ENCODE measurements at regions not wholly inside any gene's neighbourhood (a gene's known extent, or its start where the extent isn't known, plus 50 kb on each side); places are given as distances from the start of the nearest gene placed in this dataset.
"Not testable (repeated sequence)": the region's sequence is repeated elsewhere in the genome, so short reads cannot be mapped to it uniquely, and the experiment has no call there.

DNA sequence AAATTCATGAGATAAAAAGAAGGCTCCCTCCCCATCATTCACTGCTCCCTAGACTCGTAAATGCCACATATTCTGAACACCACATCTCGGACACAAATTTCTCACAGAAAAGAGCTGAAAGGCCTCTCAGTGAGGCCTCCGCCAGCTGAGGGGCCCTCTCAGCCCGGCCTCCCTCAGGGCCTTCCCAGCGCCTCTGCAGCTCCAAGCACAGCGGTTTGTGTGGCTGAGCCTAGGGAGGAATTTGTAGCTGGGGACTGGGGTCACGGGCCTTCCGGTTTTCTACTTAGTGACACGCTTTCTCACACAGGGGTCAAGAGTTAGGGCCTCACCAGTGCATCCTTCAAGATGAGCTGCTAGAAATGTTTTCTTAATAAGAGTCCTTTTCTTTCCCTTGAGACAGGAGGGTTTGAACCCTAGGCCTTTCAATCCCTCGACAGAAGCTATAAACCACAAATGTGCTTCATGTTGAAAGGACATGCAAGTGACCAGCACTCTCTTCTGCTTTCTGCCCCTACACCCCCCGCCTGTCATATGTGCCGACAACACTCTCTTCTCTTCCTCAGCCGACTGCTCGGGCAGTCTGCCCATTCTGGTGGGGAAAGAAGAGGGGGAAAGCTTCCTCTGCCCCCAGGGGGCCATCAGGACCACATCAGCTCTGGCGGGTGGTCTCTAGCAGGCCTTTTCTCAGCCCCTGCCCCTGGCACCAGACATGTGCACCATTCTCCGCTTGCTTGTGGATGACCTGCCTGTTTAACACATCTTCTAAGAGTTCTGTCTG is 104.9 kb downstream of the CHIC2 start:
- DNase-seq: no peak

DNA sequence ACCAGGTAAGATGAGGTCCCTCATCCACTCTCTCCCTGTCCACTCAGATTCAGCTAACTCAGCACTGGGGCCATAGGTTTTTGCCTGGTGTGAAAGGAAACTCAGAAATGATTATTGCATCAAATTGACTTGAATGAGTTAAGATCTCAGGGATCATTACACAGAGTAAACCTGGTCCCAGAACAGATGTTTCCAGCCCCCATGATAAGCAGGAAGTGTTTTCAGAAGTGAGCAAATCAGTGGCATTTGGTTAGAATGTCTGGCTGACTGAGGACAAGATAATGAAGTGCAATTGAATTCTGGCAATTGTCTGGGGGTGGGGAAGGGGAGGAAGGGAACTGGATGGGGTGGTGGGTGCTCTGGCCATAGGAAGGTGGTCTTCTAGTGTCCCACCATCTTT is 108.0 kb downstream of the CHIC2 start:
- DNase-seq: no peak

DNA sequence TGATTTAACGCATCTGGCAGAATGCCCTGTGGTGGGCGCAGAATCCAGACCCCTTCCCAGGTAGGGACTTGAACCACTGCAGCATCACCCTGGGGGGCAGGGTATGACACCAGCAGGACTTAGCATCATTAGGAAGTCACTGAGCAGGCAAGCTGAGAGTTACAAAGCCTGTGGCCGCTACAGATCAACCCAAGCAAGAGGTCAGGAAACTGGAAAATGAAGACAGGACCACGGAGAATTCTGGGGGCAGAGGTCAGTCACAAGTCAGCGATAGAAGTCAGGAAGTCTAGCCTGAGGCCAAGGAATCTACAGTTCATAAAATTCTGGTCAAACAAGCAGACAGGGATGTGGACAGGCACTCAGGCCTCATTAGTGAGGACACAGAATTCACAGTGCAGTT is 108.4 kb downstream of the CHIC2 start:
- no peak for DNase-seq

DNA sequence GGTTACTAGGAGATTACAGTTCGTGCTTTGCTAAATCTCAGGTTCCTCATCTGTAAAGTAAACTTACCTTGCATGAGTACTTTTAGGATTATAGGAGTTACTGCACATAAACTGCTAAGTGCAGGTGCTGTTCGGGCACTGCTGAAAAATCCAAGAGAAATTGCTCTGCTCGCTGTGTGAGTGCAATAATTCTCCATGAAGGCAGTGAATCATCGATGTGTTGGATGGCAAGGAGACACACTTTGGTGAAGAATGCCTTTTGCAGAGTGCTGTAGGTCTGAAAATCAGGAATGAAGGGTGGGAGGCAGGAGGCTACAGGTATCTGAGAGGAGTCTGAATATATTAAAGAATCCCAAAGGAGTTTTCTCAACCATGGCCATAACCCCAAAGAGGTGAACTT is 113.0 kb downstream of the CHIC2 start:
- DNase-seq: no peak

DNA sequence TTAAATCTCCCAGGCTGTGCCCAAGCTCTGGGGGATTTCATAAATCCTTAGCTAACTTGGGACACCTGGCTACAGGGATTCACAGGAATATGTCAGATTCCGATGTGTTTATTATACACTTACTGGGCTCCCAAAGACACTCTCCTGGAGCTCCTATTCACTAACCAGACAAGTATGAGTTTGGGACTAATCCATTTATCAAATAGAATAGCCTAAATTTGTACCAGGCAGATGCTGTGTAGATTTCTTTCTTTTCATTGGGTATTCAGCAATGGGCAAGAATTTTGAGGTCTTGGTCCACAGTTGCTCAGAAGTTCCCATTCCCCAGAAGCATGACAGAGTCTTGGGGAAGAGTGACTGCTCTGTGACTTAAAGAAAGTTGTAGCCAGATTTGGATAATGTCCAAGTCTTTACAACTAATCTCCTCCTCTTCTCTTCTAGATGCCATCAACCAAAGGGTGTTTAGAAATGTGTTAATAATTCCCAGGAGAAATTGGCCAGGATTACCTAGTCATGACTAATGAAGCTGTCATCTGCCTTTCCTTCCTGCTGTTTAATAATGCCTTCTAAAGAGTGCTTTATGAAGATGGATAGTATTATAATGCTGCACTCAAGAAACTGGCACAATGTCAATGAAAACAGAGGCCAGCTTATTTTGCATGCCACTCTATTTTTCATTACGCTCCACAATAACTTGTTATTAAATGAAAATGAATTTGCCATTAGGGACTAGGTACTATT is 120.9 kb downstream of the CHIC2 start:
- DNase-seq: peak; percentile 11

DNA sequence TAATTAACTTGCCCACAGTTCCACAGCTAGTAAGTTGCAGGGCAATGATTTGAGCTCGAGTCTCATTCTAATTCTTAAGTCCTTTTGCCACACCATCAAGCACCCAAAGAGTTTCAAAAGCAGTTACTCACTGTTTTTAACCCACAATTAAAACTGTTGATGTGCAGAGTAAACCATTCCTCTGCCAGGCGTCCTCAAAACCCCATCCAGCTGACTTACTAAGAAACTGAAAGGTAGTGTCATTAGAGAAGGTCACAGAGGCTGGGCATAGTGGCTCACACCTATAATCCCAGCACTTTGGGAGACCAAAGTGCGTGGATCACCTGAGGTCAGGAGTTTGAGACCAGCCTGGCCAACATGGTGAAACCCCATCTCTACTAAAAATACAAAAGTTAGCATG is 121.7 kb downstream of the CHIC2 start:
- no peak for DNase-seq

DNA sequence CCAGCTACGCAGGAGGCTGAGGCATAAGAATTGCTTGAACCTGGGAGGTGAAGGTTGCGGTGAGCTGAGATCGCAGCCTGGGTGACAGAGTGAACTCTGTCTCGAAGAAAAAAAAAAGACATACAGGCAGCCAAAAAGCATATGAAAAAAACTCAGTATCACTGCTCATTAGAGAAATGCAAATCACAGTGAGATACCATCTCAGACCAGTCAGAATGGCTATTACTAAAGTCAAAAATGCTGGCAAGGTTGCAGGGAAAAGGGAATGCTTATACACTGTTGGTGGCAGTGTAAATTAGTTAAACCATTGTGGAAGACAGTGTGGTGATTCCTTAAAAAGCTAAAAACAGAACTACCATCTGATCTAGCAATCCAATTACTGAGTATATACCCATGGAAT is 123.1 kb downstream of the CHIC2 start:
- no peak for DNase-seq

DNA sequence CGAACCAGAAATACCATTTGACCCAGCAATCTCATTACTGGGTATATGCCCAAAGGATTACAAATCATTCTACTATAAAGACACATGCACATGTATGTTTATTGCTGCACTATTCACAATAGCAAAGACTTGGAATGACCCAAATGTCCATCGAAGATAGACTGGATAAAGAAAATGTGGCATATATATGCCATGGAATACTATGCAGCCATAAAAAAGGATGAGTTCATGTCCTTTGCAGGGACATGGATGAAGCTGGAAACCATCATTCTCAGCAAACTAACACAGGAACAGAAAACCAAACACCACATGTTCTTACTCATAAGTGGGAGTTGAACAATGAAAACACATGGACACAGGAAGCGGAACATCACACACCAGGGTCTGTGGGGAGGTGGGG is 124.5 kb downstream of the CHIC2 start:
- DNase-seq: not testable (repeated sequence)

DNA sequence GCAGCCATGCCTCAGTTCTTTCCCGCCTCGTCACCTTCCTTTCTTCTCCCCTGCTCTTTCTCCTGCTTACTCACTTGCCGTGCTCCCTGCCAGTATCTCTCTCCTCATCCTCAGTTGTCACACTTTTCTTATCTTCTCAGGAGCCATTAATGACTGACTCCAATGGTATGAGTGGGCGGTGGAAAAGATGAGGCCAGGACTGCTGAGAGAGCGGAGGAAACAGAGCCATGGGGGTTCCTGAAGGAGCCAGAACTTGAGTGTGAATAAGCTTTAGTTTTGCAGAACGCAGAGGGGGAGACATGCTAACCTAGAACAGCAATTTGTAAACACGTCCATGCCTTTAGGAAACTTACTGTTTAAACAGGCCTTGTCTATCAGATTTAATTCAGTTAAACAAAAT is 126.5 kb downstream of the CHIC2 start:
- DNase-seq: no peak

DNA sequence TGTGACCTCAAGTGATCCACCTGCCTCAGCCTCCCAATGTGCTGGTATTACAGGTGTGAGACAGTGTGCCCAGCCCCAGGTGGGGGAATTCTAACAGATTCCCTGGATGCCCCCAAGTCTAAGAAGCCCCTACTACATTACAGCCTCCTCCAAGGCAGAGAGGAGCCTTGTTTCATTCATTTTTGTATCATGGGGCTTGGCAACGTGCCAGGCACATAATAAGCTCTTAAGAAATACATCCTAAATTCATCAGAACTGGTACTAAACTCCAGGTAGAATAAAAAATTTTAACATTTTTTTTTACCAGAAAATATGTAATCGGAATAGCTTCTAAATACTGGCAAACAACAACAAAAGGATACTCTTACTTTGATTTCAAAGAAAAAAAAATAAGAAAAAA is 127.1 kb downstream of the CHIC2 start:
- no peak for DNase-seq

DNA sequence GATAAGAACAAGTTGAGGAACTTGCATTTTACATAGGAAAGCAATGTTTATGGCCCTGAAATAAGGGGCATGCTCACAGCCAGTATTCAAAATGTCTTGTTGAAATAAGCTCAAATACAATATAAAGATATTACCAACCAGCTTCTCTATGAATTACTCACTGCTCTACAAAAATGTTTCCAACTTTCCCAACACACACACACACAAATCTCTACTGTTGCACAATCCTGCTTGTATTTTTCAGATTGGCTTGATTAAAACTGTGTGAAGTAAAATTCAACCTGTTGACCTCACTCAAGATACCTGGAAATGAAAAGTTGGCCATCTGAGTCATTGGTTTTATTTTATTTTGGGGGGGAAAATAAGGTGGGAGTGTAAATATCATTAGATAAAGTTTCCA is 128.6 kb downstream of the CHIC2 start:
- DNase-seq: no peak

DNA sequence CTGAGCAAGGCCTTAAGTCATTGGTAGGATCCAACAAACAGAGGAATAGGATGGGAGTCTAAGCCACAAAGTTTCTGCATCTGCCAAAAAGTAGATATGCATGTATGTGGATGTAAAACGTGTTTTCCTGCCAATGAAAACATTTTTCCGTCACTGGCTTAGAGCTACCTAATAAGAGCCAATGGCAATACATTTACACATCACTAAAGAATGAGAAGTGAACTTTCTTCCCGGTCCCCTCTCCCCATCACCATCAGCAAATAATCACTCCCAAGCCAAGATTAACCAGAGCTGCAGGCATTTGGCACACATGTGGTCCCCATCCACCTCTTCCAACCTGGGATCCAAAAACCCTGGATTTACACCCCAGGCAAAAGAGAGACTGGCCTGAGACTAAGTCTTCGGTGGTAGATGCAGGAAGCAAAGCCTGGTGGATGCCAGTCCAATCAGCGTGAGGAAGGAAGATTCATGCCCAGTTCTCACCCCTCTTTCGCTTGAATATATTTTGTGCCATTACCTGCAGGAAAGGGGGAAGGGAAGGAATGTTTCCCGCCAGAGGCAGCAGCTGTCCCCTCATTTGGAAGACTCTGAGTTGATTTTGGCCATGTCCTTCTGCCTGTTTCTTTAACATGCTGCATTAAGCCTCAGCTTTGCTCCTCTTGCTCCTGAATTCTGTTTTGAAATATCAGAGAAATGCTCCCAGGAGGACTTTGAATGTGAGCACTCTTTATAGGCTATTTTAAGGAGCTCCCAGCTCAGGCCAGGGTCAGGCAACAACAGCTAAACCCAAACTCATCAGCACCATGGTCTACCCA is 131.4 kb downstream of the CHIC2 start:
- DNase-seq: no peak

DNA sequence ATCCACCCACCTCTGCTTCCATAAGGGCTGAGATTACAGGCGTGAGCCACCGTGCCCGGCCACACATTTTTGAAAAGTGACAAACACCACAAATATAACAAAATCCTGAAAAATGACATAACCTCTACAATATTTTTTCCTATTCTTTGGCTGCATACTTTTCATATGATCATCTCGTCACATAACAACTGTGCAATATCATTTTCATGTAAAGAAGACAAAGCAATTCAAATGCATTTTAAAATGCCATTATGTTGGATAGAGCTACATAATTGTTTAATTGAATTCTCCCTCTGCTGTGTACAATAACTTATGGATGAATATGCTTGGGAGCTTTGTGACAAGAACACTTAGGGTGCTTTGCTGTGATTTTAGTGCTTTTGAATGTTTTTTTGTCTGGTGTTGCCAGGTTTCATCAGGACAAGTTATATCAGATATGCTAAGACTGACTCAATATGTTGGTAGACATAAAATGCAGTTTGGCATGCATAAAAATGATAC is 132.9 kb downstream of the CHIC2 start:
- DNase-seq: no peak

DNA sequence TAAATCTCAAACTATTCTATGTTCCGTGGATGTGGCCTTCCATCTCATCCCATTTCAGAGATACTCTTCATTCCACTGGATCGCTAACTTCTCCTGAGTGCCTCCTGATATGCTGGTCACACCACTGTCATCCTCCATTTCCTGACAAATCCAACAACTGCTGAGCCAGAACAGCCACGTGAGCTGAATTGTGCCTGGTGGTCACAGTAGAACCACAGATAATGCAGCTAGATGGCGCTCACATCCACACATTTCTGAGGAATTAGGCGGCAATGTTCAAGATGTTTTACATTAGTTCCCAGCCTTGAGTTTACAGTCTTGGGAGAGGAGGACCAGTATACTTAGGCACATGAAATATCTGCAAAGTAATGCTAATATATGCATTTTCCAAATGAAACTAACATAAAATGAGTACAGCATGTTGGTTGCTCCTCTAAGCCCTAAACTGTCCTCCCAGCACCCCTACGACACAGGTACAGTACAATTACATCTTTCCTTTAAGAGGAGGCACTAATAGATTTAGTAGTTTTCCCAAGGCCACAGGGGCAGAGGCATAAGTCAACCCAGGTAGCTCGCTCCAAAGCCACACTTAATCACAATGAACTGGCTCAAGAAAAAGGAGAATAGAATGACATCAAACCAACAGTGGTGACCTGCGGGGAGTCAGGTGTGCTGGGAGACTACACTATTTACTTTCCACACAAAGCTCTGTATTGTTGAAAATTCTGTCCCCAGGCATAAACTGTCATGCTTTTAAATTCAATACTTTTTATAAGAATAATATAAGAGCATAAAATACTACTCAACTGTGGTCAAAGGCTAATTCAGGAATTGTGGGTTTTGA is 134.2 kb downstream of the CHIC2 start:
- DNase-seq: peak; percentile 49

DNA sequence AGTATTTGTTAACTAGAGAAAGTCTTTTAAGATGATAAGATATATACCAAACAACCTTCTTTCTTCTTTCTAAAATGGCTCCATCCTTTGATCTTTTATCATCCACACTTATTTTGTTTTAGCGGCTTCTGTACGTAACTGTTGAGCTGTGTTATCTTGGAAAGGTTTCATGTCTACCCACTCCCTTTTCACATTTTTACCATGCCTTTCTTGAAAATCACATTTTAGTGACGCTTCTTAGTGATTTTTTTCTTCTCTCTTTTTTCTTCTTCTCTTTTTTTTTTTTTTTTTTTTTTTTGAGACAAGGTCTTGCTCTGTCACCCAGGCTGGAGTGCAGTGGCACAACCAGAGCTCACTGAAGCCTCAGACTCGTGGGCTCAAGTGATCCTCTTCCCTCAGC is 135.1 kb downstream of the CHIC2 start:
- no peak for DNase-seq

DNA sequence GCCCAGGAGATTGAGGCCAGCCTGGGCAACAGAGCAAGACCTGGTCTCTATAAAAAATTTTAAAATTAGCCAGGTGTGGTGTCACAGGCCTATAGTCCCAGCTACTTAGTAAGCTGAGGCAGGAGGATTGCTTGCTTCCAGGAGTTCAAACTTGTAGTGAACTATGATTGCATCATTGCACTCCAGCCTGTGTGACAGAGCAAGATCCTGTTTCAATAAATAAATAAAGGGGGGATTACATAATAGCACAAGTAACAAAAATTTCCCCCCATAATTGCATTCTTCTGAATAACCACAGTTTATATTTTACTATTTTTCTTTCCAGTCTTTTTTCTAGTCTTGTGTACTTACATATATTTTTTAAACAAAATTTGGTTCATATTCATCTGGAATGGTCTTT is 135.6 kb downstream of the CHIC2 start:
- DNase-seq: no peak

DNA sequence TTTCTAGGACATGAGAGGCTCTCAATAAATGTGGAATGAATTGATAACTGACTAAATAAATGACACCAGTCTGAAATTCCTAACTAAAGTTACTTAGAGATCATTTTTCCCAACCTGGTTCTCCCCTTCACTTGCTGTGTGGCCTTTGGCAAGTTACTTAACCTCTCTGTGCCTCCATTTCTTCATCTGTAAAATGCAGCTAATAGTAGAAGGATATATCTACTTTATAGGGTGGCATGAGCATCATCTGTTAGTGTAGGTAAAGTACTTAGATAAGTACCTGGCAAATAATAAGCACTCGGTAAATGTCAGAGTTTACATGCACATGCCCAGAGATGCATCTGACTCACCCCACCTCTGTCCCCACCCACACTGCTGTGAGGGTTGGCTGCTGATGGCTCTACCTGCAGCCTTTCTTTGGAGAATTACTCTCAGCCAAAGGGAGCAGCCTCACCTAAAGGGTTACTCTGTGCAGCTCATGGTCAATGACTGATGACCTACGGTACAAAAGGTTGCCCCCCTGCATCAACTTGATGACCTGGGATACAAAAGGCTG is 139.3 kb downstream of the CHIC2 start:
- DNase-seq: no peak

DNA sequence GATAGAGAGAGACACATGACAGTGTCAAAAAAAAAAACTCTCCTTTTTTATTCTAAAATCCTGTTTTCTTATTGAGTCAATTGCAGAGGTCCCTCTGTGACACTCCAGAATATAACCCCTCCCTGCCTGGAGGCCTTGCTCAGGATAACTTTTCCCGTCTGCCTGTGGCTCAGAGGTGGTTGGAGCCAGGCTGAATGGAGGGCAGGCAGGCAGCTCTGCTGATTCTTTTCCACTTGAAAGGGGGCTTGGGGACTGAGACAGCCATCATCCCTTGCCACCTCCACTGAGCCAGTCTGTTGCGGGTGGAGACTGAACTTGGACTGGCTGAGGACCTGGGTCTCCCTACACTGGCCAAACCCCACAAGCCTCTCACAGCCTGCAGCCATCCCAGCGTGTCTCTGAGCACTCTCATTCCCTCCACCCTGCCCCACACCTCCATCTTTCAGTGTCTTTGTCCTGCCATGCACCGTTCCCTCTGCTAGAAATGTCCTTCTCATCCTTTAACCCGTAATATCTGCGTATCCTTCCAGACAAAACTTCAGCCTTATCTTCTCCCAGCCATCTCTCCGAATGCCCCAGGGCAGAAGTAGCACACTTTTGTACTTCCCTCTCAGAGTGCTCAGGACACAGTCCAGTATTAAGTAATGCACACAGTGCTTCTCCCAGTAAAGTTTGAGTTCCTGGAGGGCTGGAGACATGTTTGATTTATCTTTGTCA is 139.9 kb downstream of the CHIC2 start:
- no peak for DNase-seq

DNA sequence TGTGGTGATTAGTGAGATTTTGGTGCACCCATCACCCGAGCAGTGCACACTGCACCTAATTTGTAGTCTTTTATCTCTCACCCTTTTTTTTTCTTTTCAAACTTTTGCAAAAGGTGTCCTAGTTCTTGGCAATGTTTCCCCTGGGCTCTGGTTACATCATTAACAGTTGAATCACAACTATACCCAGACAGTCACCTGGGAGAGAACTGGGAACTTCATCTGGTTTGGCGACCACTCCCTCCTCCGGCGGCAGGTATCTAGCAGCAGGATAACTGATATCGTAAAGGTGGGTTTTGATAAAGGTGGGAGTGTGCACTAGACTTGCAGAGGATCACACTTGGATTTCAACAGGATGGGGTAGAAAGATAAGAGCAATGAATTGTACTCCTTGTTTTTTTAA is 140.5 kb downstream of the CHIC2 start:
- DNase-seq: peak; percentile 2

DNA sequence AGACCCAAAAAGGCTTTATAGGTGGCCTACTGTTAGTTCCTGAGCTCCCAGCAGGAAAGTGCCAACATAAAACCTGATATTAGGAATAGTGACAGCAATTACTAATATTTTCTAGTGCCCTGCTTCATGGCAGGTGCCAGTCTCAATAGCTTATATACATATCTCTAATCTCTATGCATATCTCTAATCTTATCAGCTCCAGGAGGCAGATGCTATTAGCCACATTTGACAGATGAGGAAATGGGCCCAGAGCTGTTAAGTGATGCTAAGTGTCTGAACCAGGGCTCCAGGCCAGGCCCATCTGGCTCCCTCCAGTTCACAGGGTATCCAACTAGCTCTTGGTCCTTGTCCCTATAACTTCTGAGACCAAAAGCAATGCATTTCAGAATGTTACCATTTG is 142.5 kb downstream of the CHIC2 start:
- DNase-seq: no peak

DNA sequence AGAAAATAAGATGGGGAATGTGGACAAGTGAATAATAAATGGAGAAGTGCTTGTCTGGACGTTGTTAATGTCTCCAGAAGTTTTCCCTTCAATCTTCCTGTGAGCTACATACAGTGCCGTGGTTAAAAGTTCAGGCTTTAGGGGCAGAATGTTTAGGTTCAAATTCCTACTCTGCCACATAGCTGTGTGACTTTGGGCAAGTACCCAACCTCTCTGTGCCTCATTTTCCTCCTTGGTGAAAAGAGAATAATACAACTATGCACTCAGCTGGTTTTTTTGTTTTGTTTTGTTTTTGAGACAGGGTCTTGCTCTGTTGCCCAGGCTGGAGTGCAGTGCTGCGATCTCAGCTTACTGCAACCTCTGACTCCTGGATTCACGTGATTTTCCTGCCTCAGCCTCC is 143.5 kb downstream of the CHIC2 start:
- no peak for DNase-seq

DNA sequence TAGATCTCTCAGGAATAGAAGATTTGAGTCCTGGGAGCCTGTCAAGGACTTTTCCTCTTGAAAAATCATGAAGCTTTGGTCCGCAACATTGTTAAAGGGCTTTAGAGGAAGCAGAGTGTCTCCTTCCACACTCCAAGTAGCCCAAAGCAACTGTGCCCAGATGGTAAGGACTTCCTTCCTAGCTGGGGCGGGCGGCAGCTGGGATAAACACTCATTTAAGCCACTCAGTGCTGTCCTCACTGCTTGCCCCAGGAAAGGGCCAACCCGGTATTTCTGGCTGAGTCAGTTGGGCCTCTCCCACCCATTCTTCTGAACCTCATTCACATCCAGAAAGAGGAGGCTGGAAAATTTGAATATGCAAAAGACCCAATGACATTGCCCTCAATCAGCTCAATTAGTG is 144.3 kb downstream of the CHIC2 start:
- DNase-seq: no peak
